AG04450 (cell line): ENCODE measurements at regions not wholly inside any gene's neighbourhood (a gene's known extent, or its start where the extent isn't known, plus 50 kb on each side); places are given as distances from the start of the nearest gene placed in this dataset.
A peak's percentile ranks its signal among the peaks of the same experiment; 100 is the strongest.

Source experiments
- CTCF ChIA-PET: fragments of 300-600, 350-600 bp; formaldehyde crosslinking; extraction: SDS; loops from one replicate; lab custom pipeline; 2022; ENCODE audit warnings: antibody characterized with exemption, inconsistent platforms; lab: Charles Lee
- POLR2A ChIA-PET: fragments of 350-600 bp; formaldehyde crosslinking; extraction: SDS; loops from one replicate; lab custom pipeline; 2021; ENCODE audit warnings: antibody characterized with exemption, inconsistent platforms; lab: Yijun Ruan, JAX
- DNase-seq: peaks from one replicate; pipeline ENCODE4 v3.0.0-alpha.2; 2011; ENCODE audit warnings: low read depth, low spot score
- H3K27ac ChIP-seq: one replicate; pipeline ENCODE4 v1.5.1; 2012; ENCODE audit warnings: low read depth, low read length, control low read depth
- H3K27me3 ChIP-seq: one replicate; pipeline ENCODE4 v1.6.0; 2012; ENCODE audit warnings: low read length; ENCODE audit not compliant: control insufficient read depth, insufficient read depth
- H3K4me3 ChIP-seq: 2 replicates; pipeline ENCODE4 v1.5.1; 2011; ENCODE audit warnings: mild to moderate bottlenecking, low read depth, low read length, control low read depth
- H3K9me3 ChIP-seq: 2 replicates; pipeline ENCODE4 v1.5.1; 2012; ENCODE audit warnings: low read length; ENCODE audit not compliant: control insufficient read depth, insufficient read depth
- TF ChIP-seq, protein P1 (sequence below): IDR thresholded peaks from 2 replicates; pipeline ENCODE4 v1.5.1; 2011; ENCODE audit warnings: low read depth, low read length, control low read depth, inconsistent platforms

DNA sequence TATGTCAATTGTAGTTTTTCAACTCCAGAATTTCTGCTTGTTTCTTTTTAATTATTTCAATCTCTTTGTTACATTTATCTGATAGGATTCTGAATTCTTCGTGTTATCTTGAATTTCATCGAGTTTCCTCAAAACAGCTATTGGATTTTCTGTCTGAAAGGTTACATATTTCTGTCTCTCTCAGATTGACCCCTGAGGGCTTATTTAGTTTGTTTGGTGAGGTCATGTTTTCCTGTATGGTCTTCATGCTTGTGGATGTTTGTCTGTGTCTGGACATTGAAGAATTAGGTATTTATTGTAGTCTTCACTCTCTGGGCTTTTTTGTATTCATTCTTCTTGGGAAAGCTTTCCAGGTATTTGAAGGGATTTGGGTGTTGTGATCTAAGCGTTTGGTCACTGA is 85.6 kb downstream of the SNAPC1 start:
- H3K4me3 ChIP-seq = no peak overlapping the region
- CTCF ChIA-PET = no interaction called here
- H3K9me3 ChIP-seq = no peaks in the 10 kb centered on the region
- H3K27ac ChIP-seq = no peak overlapping the region
- TF ChIP-seq, protein P1, sequence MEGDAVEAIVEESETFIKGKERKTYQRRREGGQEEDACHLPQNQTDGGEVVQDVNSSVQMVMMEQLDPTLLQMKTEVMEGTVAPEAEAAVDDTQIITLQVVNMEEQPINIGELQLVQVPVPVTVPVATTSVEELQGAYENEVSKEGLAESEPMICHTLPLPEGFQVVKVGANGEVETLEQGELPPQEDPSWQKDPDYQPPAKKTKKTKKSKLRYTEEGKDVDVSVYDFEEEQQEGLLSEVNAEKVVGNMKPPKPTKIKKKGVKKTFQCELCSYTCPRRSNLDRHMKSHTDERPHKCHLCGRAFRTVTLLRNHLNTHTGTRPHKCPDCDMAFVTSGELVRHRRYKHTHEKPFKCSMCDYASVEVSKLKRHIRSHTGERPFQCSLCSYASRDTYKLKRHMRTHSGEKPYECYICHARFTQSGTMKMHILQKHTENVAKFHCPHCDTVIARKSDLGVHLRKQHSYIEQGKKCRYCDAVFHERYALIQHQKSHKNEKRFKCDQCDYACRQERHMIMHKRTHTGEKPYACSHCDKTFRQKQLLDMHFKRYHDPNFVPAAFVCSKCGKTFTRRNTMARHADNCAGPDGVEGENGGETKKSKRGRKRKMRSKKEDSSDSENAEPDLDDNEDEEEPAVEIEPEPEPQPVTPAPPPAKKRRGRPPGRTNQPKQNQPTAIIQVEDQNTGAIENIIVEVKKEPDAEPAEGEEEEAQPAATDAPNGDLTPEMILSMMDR = no peak
- peaks cover 8% of the 10 kb centered on the region for H3K27me3 ChIP-seq
- POLR2A ChIA-PET = no interaction called here
- no peak for DNase-seq

DNA sequence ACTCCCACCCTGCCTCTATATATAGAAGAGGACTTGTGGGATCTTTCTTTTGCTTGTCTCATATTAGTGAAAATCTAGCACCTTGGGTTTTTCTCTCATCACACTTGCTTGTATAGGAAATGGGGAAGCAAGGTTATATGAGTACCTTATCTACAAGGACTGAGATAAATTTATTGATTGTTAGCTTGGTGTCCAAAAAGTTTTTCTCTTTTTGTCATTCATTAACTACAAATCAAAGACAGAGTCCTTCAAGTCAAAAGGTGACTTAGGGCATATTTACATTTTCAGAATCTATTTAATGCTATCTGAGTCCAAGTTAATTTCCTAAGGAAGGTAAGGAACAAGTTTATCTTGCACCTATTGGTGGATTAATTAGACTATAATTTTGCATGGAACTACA is 92.7 kb downstream of the SNAPC1 start:
- DNase-seq = no peak
- Histone ChIP-seq H3K4me3 (no peak overlapping the region), H3K27me3 (peaks cover 5% of the 10 kb centered on the region), H3K9me3 (no peaks in the 10 kb centered on the region), H3K27ac (no peak overlapping the region)
- ChIA-PET CTCF (no interaction called here), POLR2A (no interaction called here)
- TF ChIP-seq, protein P1 = no peak

DNA sequence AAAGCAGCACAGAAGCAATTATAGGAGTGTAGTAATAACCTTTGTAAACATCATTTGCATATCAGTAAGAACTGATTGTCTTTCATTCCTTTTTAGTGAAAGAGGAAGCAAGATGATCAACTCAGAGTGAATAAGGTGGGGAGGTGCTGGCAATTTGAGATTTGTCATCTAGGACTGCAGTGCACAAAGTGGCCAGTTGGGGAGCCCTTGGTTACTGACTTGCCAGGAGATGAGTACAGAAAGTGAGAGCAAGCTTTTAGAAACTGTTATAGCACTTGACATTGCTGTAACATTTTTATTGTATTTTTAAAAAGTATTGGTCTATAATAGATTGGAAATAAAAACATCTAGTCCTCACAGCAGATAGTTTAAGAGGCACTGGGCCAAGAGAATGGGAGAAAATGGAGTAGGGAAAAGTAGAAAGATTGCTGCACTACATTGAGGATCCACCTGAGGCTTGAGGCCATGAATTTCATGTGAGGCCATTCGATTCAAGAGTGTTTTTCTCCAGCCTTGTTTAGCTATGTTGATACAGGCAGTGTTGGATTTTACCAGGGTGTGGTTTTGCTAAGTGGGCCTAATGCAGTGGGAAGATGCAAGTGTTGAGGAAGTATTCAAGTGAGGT is 98.2 kb downstream of the SNAPC1 start:
- Histone ChIP-seq H3K27me3 (peaks cover 5% of the 10 kb centered on the region), H3K9me3 (peaks cover 8% of the 10 kb centered on the region; the same call in 1 of the 2 replicates), H3K27ac (no peak overlapping the region), H3K4me3 (no peak overlapping the region)
- no peak for DNase-seq
- ChIA-PET CTCF (interaction anchor here (0.6 to 2.8 kb wide), 12 partner anchors 9 to 418 kb away, joined by 3 to 18 read pairs (median 4); no protein-coding TSS in a partner anchor), POLR2A (no interaction called here)
- TF ChIP-seq, protein P1 = peak; percentile 84

DNA sequence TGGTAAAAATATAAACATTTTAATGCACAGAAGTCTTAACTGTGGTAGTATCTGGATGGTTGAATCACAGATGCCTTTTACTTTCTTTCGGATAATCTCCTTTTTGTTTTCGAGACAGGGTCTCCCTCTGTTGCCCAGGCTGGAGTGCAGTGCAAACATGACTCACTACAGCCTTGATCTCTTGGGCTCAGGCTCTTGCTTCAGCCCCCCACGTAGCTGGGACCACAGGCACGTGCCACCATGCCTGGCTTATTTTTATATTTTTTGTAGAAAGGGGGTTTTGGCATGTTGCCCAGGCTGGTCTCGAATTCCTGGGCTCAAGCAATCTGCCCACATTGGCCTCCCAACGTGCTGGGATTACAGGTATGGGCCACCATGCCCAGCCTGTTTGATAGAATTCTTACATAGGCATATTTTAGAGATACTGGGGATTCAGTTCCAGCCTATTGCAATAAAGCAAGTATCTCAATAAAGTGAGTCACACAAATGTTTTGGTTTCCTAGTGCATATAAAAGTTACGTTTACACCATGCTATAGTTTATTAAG is 99.2 kb downstream of the SNAPC1 start:
- DNase-seq = no peak
- ChIA-PET CTCF (interaction anchor here (1.2 to 2.8 kb wide), 5 partner anchors 12 to 267 kb away, joined by 5 to 18 read pairs (median 7); no protein-coding TSS in a partner anchor), POLR2A (no interaction called here)
- Histone ChIP-seq H3K27me3 (peaks cover 3% of the 10 kb centered on the region), H3K27ac (no peak overlapping the region), H3K4me3 (no peak overlapping the region), H3K9me3 (peaks cover 8% of the 10 kb centered on the region; the same call in 1 of the 2 replicates)
- TF ChIP-seq, protein P1 = no peak

DNA sequence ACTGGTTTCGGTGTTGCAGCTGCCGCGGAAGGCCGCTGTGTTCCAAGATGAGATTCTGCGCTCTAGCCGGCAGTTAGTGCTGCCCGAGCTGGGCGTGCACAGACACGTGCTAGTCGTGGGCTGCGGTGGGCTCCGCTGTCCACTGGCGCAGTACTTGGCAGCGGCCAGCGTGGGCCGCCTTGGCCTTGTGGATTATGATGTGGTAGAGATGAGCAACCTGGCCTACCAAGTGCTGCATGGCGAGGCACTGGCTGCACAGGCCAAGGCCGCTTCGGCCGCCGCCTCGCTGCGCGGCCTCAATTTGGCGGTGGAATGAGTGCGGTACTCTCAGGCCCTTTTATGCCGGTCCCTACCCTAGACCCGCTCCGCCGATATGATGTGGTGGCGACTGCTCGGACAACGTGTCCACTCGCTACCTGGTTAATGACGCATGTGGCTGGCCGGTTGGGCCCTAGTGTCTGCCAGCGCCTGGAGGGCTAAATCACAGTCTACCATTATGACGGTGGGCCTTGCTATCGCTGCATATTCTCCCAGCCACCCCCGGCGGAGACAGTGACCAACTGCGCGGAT is 102.2 kb downstream of the SNAPC1 start:
- CTCF ChIA-PET = no interaction called here
- TF ChIP-seq, protein P1 = no peak
- Histone ChIP-seq H3K27ac (no peak overlapping the region), H3K27me3 (no peaks in the 10 kb centered on the region), H3K9me3 (peaks cover 8% of the 10 kb centered on the region; the same call in 1 of the 2 replicates), H3K4me3 (no peak overlapping the region)
- POLR2A ChIA-PET = no interaction called here
- DNase-seq = no peak
